ENCODE measurements at regions not wholly inside any gene's neighbourhood (a gene's known extent, or its start where the extent isn't known, plus 50 kb on each side); places are given as distances from the start of the nearest gene placed in this dataset.

DNA sequence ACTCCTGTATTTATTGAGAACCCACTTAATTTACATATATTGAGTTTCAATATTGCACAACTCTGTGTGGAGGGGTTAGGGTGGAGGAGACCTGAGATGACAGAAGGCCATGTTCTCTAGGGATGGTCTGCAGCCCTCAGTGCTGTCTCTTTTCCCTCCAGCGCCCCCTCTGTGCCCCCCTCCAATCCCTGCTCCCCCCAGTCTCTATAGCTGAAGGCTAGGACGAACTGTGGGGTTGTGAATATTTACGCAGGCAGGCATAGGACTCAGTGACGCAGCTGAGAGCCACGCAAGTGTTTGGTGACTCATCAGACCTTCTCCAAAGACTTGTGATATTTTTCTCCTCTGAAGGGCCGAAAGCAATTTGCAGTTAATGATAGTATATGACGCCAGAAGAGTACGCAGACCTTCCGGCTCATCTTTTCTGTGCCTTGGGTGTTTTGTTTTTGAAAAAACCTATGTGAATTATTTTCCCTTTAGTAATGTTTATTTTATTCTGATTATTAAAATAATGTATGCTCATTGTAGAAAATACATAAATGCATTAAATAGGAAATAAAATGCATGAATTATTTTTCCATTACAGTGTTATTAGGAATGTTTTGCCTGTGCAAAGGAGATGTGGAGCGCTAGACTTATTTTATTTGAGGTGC lies 85.3 kb downstream of the SLC25A47 start:
- Histone ChIP-seq H3K36me3 (no peaks in the 10 kb centered on the region), H3K9me3 (no peaks in the 10 kb centered on the region), H3K4me3 (no peak overlapping the region), H3K27me3 (ENCODE audit: low read depth) (no peaks in the 10 kb centered on the region), H3K27ac (no peak overlapping the region), H3K4me1 (peaks cover 13% of the 10 kb centered on the region)
- peak; percentile 56 to 79 for ATAC-seq
- TF ChIP-seq, protein P1, sequence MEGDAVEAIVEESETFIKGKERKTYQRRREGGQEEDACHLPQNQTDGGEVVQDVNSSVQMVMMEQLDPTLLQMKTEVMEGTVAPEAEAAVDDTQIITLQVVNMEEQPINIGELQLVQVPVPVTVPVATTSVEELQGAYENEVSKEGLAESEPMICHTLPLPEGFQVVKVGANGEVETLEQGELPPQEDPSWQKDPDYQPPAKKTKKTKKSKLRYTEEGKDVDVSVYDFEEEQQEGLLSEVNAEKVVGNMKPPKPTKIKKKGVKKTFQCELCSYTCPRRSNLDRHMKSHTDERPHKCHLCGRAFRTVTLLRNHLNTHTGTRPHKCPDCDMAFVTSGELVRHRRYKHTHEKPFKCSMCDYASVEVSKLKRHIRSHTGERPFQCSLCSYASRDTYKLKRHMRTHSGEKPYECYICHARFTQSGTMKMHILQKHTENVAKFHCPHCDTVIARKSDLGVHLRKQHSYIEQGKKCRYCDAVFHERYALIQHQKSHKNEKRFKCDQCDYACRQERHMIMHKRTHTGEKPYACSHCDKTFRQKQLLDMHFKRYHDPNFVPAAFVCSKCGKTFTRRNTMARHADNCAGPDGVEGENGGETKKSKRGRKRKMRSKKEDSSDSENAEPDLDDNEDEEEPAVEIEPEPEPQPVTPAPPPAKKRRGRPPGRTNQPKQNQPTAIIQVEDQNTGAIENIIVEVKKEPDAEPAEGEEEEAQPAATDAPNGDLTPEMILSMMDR (IDR thresholded peaks at IDR 0.05), result no peak
- intact Hi-C loops (cut with DNase I), result no loop called here
- no peak for DNase-seq

DNA sequence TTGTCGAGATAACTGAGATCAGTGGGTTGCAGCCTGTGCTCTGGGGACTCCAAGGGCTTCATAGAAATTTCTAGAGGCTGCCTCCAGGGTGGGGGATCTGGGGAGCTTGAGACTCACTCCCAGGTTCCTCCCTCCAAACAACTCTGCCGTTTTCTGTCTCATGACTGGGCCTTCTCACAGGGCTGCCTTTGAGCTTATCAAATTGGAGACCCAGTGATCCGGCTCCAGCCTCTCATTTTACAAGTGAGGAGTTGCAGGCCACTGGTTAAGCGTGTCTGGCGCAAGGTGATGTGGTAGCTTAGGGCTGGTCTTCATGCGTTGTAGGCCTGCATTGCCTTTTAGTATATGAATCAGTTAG lies 85.8 kb downstream of the SLC25A47 start:
- TF ChIP-seq, protein P1 (IDR thresholded peaks at IDR 0.05), result no peak
- no peak for DNase-seq
- no peak for ATAC-seq
- Histone ChIP-seq H3K9me3 (no peaks in the 10 kb centered on the region), H3K4me3 (no peak overlapping the region), H3K27me3 (ENCODE audit: low read depth) (no peaks in the 10 kb centered on the region), H3K4me1 (peaks cover 13% of the 10 kb centered on the region), H3K36me3 (no peaks in the 10 kb centered on the region), H3K27ac (no peak overlapping the region)
- intact Hi-C loops (cut with DNase I), result no loop called here

DNA sequence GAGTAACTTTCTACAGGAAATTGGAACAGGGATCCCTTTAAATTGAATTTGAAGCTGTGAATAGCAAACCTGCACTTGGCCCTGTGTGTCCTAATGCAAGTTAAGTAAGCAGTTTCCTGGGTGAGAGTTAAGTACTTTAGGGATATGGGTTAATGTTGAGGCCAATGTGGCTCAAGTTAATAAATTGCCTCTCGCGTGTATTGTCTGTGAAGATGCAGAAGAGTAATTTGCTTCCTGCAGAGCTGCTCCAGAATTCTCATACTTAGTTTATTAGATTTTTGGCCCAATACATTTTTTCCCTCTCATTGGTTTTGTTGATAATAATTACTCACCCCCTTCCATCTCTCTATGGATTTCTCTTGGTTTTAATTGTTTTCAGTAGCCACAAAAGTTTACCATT lies 86.5 kb downstream of the SLC25A47 start:
- Histone ChIP-seq H3K4me3 (no peak overlapping the region), H3K36me3 (no peaks in the 10 kb centered on the region), H3K9me3 (no peaks in the 10 kb centered on the region), H3K4me1 (peaks cover 13% of the 10 kb centered on the region), H3K27ac (no peak overlapping the region), H3K27me3 (ENCODE audit: low read depth) (no peaks in the 10 kb centered on the region)
- TF ChIP-seq, protein P1 (IDR thresholded peaks at IDR 0.05), result no peak
- ATAC-seq (no peak), DNase-seq (no peak)
- intact Hi-C loops (cut with DNase I), result no loop called here

DNA sequence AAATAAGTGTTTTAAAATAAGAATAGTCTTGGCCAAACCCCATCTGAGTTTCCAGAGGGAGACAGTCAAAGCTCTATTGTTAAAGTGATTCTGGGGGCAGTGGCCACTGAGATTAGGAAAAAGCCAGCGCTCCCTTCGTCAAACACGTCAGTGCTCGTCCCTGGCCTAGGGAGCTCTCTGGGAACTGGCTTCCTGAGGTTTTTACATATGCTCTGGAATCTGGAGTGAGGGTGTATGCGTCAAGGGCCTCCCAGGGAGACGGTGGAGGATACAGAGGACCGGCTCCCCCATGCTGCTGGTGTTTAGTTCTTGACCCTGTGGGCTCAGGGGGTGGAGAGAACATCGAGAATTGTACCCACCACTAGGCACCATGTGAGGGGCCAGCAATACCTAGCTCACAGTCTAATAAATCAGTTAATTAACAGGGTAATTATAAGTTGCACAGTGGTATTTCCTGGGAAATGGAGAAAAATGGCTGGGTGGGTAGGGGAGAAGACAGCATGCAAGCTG lies 87.0 kb downstream of the SLC25A47 start:
- TF ChIP-seq, protein P1 (IDR thresholded peaks at IDR 0.05), result no peak
- intact Hi-C loops (cut with DNase I), result no loop called here
- no peak overlapping the region for H3K27ac ChIP-seq
- H3K36me3 ChIP-seq, result no peaks in the 10 kb centered on the region
- no peak for DNase-seq
- H3K9me3 ChIP-seq, result no peaks in the 10 kb centered on the region
- H3K27me3 ChIP-seq (ENCODE audit: low read depth), result no peaks in the 10 kb centered on the region
- H3K4me3 ChIP-seq, result no peak overlapping the region
- no peak for ATAC-seq
- peaks cover 13% of the 10 kb centered on the region for H3K4me1 ChIP-seq

DNA sequence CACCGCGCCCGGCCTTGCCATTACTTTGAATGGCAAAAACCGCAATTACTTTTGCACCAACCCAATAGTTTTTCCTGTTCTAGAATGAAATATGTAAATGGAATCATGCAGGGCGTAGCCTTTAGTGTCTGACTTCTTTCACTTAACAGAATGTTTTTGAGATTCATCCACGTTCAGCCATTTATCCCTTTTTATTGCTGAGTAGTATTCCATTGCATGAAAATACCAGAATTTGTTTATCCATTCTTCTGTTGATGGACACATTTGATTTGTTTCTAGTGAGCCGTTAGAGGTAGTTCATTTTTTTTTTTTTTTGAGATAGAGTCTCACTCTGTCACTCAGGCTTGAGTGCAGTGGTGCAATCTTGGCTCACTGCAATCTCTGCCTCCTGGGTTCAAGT lies 90.6 kb downstream of the SLC25A47 start:
- Histone ChIP-seq H3K36me3 (no peaks in the 10 kb centered on the region), H3K9me3 (no peaks in the 10 kb centered on the region), H3K4me3 (no peak overlapping the region), H3K27ac (no peak overlapping the region), H3K4me1 (peaks cover 8% of the 10 kb centered on the region), H3K27me3 (ENCODE audit: low read depth) (no peaks in the 10 kb centered on the region)
- ATAC-seq (no peak), DNase-seq (no peak)
- TF ChIP-seq, protein P1 (IDR thresholded peaks at IDR 0.05), result no peak
- intact Hi-C loops (cut with DNase I), result no loop called here

All from lower lobe of right lung (tissue), 2 donors.